ENCODE measurements at regions not wholly inside any gene's neighbourhood (a gene's known extent, or its start where the extent isn't known, plus 50 kb on each side); places are given as distances from the start of the nearest gene placed in this dataset.

- DNase-seq = no peak
Observed at GRCh38 chr10:3421537-3422257, 249.1 kb upstream of the PITRM1 start.

- no peak for DNase-seq
Observed at GRCh38 chr10:3420527-3421469, 248.2 kb upstream of the PITRM1 start.

GRCh38 chr10:3419719-3420495 is 247.3 kb upstream of the PITRM1 start:
- DNase-seq = no peak

GRCh38 chr10:3418926-3419325 is 246.3 kb upstream of the PITRM1 start:
- DNase-seq = no peak

- DNase-seq = no peak
Observed at GRCh38 chr10:3418041-3418754, 245.6 kb upstream of the PITRM1 start.

- DNase-seq = no peak
Observed at GRCh38 chr10:3417096-3417495, 244.5 kb upstream of the PITRM1 start.

- no peak for DNase-seq
Observed at GRCh38 chr10:3415878-3416605, 243.5 kb upstream of the PITRM1 start.

GRCh38 chr10:3415038-3415736 is 242.6 kb upstream of the PITRM1 start:
- no peak for DNase-seq

GRCh38 chr10:3414667-3415023 is 242.1 kb upstream of the PITRM1 start:
- no peak for DNase-seq

- DNase-seq = no peak
Observed at GRCh38 chr10:3413937-3414666, 241.5 kb upstream of the PITRM1 start.

GRCh38 chr10:3412646-3413045 is 240.1 kb upstream of the PITRM1 start:
- no peak for DNase-seq

- DNase-seq = no peak
Observed at GRCh38 chr10:3412071-3412582, 239.5 kb upstream of the PITRM1 start.

- DNase-seq = no peak
Observed at GRCh38 chr10:3411044-3411443, 238.5 kb upstream of the PITRM1 start.

GRCh38 chr10:3409928-3410327 is 237.3 kb upstream of the PITRM1 start:
- no peak for DNase-seq

GRCh38 chr10:3408603-3409365 is 236.2 kb upstream of the PITRM1 start:
- no peak for DNase-seq

- DNase-seq = no peak
Observed at GRCh38 chr10:3407208-3407607, 234.6 kb upstream of the PITRM1 start.

GRCh38 chr10:3406556-3406955 is 234.0 kb upstream of the PITRM1 start:
- no peak for DNase-seq

- no peak for DNase-seq
Observed at GRCh38 chr10:3404381-3404780, 231.8 kb upstream of the PITRM1 start.

GRCh38 chr10:3402187-3402751 is 229.7 kb upstream of the PITRM1 start:
- DNase-seq = no peak
